Panc1 (cell line): ENCODE measurements at regions not wholly inside any gene's neighbourhood (a gene's known extent, or its start where the extent isn't known, plus 50 kb on each side); places are given as distances from the start of the nearest gene placed in this dataset.

Experiments used
- ATAC-seq: fragments of 200-7000 bp; cut with Tn5 transposase; 2 replicates; pipeline ENCODE4 v1.9.1; 2020; ENCODE audit warnings: mild to moderate bottlenecking, moderate library complexity
- BruUV-seq: library from RNA; stranded (reverse); fragments of 400-500 nt; replicated peaks from 2 replicates; lab custom pipeline; 2021; lab: Mats Ljungman, UMichigan
- CTCF ChIA-PET: fragments of 300-600 bp; sonication (Branson Sonifier 250); formaldehyde crosslinking; loops from one replicate; lab custom pipeline; 2022; ENCODE audit warnings: antibody characterized with exemption; lab: Charles Lee
- POLR2A ChIA-PET: fragments of 300-600 bp; sonication (Branson Sonifier 250); formaldehyde crosslinking; loops from one replicate; lab custom pipeline; 2022; ENCODE audit warnings: antibody characterized with exemption; lab: Charles Lee
- DNase-seq: peaks from one replicate; pipeline ENCODE4 v3.0.0-alpha.2; 2010; ENCODE audit warnings: low read depth, low spot score
- H3K27ac ChIP-seq: 2 replicates; pipeline ENCODE4 v1.5.1; 2011; ENCODE audit warnings: mild to moderate bottlenecking, low read length, inconsistent platforms
- H3K27me3 ChIP-seq: fragments of 200-500 bp; sonication (Bioruptor generic); 2 replicates; pipeline ENCODE4 v1.6.0; 2014; ENCODE audit warnings: low read length, inconsistent platforms; ENCODE audit not compliant: control insufficient read depth, insufficient read depth
- H3K36me3 ChIP-seq: fragments of 200-500 bp; sonication (Bioruptor generic); 2 replicates; pipeline ENCODE4 v1.5.1; 2014; ENCODE audit warnings: inconsistent platforms, mild to moderate bottlenecking, low read length, moderate library complexity; ENCODE audit not compliant: control insufficient read depth, insufficient read depth
- H3K4me1 ChIP-seq: 2 replicates; pipeline ENCODE4 v1.5.1; 2011; ENCODE audit warnings: inconsistent platforms, mild to moderate bottlenecking, low read length, moderate library complexity; ENCODE audit not compliant: control insufficient read depth, insufficient read depth
- H3K4me3 ChIP-seq, 2 experiments: 2 replicates each; pipeline ENCODE4 v1.5.1; 2011 to 2012; ENCODE audit warnings: low read depth in 2 of 2, low read length in 2 of 2, mild to moderate bottlenecking in 2 of 2, inconsistent platforms in 1 of 2, moderate library complexity in 1 of 2
- H3K9me3 ChIP-seq: fragments of 200-500 bp; sonication (Bioruptor generic); 2 replicates; pipeline ENCODE4 v1.5.1; 2014; ENCODE audit warnings: low read depth, mild to moderate bottlenecking, inconsistent platforms, low read length, moderate library complexity; ENCODE audit not compliant: control insufficient read depth, insufficient read depth
- CTCF ChIP-seq: fragments of 450-650 bp; IDR thresholded peaks from 2 replicates; pipeline ENCODE4 v1.5.1; 2017; ENCODE audit warnings: mild to moderate bottlenecking
- POLR2AphosphoS5 ChIP-seq: IDR thresholded peaks from 2 replicates; pipeline ENCODE4 v1.6.1; 2012; ENCODE audit warnings: mild to moderate bottlenecking, low read depth, low read length, moderate library complexity
- REST ChIP-seq, 2 experiments: IDR thresholded peaks; 2 replicates each; pipeline ENCODE4 v1.6.1; 2011 to 2012; ENCODE audit warnings: low read depth in 2 of 2, control low read depth in 1 of 2, low read length in 1 of 2, mild to moderate bottlenecking in 1 of 2, moderate library complexity in 1 of 2; ENCODE audit not compliant: insufficient read depth in 1 of 2
- SIN3A ChIP-seq: IDR thresholded peaks from 2 replicates; pipeline ENCODE4 v1.6.1; 2012; ENCODE audit warnings: low read depth, mild to moderate bottlenecking, low read length, moderate library complexity, borderline replicate concordance; ENCODE audit not compliant: insufficient read depth
- TCF7L2 ChIP-seq: IDR thresholded peaks from 2 replicates; pipeline ENCODE4 v1.6.1; 2011; ENCODE audit warnings: mild to moderate bottlenecking, low read depth, low read length, inconsistent platforms
- in situ Hi-C: cut with HindIII; loops from 2 replicates; pipeline ENCODE4 v1.10.0; 2016; ENCODE audit warnings: low sequenced_read_pairs, low pct_unique_long_range_greater_than_20kb
- intact Hi-C: fragments of 100-400 bp; cut with micrococcal nuclease; formaldehyde crosslinking; loops from one replicate; pipeline ENCODE4 v1.10.0; 2022; ENCODE audit not compliant: unreplicated experiment

GRCh38 chr4:11512871-11513270 is 84.2 kb upstream of the HS3ST1 start:
- BruUV-seq: no TSS peak
- in situ Hi-C loops: no loop called here
- no peak overlapping the region for H3K27ac ChIP-seq
- ATAC-seq (no peak), DNase-seq (no peak)
- CTCF ChIA-PET: no interaction called here
- H3K4me1 ChIP-seq: no peaks in the 10 kb centered on the region
- TF ChIP-seq POLR2AphosphoS5 (no peak), TCF7L2 (no peak), SIN3A (no peak), REST (IDR thresholded peaks at IDR 0.05; ENCODE audit: insufficient read depth in 1 of 2, low read depth in 2 of 2, low read length in 1 of 2) (no peak), CTCF (no peak)
- H3K4me3 ChIP-seq: no peak overlapping the region
- no peaks in the 10 kb centered on the region for H3K9me3 ChIP-seq
- no peaks in the 10 kb centered on the region for H3K36me3 ChIP-seq
- POLR2A ChIA-PET: no interaction called here
- H3K27me3 ChIP-seq: no peaks in the 10 kb centered on the region
- intact Hi-C loops: no loop called here

- POLR2A ChIA-PET: no interaction called here
These were observed 82.6 kb upstream of the HS3ST1 start for GRCh38 chr4:11511321-11511720.

More at GRCh38 chr4:11511321-11511720, 82.6 kb upstream of the HS3ST1 start:
- no peaks in the 10 kb centered on the region for H3K27me3 ChIP-seq
- H3K9me3 ChIP-seq: no peaks in the 10 kb centered on the region
- CTCF ChIA-PET: no interaction called here
- TF ChIP-seq TCF7L2 (no peak), SIN3A (no peak), REST (IDR thresholded peaks at IDR 0.05; ENCODE audit: insufficient read depth in 1 of 2, low read depth in 2 of 2, low read length in 1 of 2) (no peak), POLR2AphosphoS5 (no peak), CTCF (no peak)
- in situ Hi-C loops (no loop called here), intact Hi-C loops (no loop called here)
- no peaks in the 10 kb centered on the region for H3K36me3 ChIP-seq
- no peak overlapping the region for H3K27ac ChIP-seq
- no peak for DNase-seq
- no peak overlapping the region for H3K4me3 ChIP-seq
- no TSS peak for BruUV-seq
- no peaks in the 10 kb centered on the region for H3K4me1 ChIP-seq
- ATAC-seq: no peak
